ENCODE measurements at regions not wholly inside any gene's neighbourhood (a gene's known extent, or its start where the extent isn't known, plus 50 kb on each side); places are given as distances from the start of the nearest gene placed in this dataset.

GRCh38 chr2:128625963-128626759, 307.5 kb upstream of the HS6ST1 start:
- DNase-seq (ENCODE audit: low read depth in 2 of 2): no peak

GRCh38 chr2:128626760-128627511, 308.3 kb upstream of the HS6ST1 start:
- DNase-seq (ENCODE audit: low read depth in 2 of 2): no peak

- no peak for DNase-seq (ENCODE audit: low read depth in 2 of 2)
Observed at GRCh38 chr2:128628206-128628605, 309.5 kb upstream of the HS6ST1 start.

- DNase-seq (ENCODE audit: low read depth in 2 of 2): no peak
Observed at GRCh38 chr2:128628996-128629395, 310.3 kb upstream of the HS6ST1 start.

GRCh38 chr2:128630974-128631697, 312.5 kb upstream of the HS6ST1 start:
- DNase-seq (ENCODE audit: low read depth in 2 of 2): no peak

- DNase-seq (ENCODE audit: low read depth in 2 of 2): no peak
Observed at GRCh38 chr2:128631698-128632500, 313.2 kb upstream of the HS6ST1 start.

GRCh38 chr2:128632501-128632800, 313.8 kb upstream of the HS6ST1 start:
- no peak for DNase-seq (ENCODE audit: low read depth in 2 of 2)

GRCh38 chr2:128633501-128633900, 314.8 kb upstream of the HS6ST1 start:
- DNase-seq (ENCODE audit: low read depth in 2 of 2): no peak

GRCh38 chr2:128635361-128635900, 316.8 kb upstream of the HS6ST1 start:
- no peak for DNase-seq (ENCODE audit: low read depth in 2 of 2)

GRCh38 chr2:128636802-128637147, 318.1 kb upstream of the HS6ST1 start:
- DNase-seq (ENCODE audit: low read depth in 2 of 2): no peak

GRCh38 chr2:128637481-128638155, 318.9 kb upstream of the HS6ST1 start:
- DNase-seq (ENCODE audit: low read depth in 2 of 2): no peak

GRCh38 chr2:128638341-128639119, 319.9 kb upstream of the HS6ST1 start:
- no peak for DNase-seq (ENCODE audit: low read depth in 2 of 2)

GRCh38 chr2:128639120-128639477, 320.4 kb upstream of the HS6ST1 start:
- DNase-seq (ENCODE audit: low read depth in 2 of 2): no peak

- no peak for DNase-seq (ENCODE audit: low read depth in 2 of 2)
Observed at GRCh38 chr2:128639693-128640092, 321.0 kb upstream of the HS6ST1 start.

- DNase-seq (ENCODE audit: low read depth in 2 of 2): no peak
Observed at GRCh38 chr2:128640166-128640844, 321.6 kb upstream of the HS6ST1 start.

GRCh38 chr2:128640845-128641360, 322.2 kb upstream of the HS6ST1 start:
- no peak for DNase-seq (ENCODE audit: low read depth in 2 of 2)

GRCh38 chr2:128641421-128642080, 322.9 kb upstream of the HS6ST1 start:
- DNase-seq (ENCODE audit: low read depth in 2 of 2): no peak

GRCh38 chr2:128642316-128642715, 323.6 kb upstream of the HS6ST1 start:
- DNase-seq (ENCODE audit: low read depth in 2 of 2): no peak

- DNase-seq (ENCODE audit: low read depth in 2 of 2): no peak
Observed at GRCh38 chr2:128642821-128643220, 324.2 kb upstream of the HS6ST1 start.
